Sigmoid colon (tissue), 3 donors: ENCODE measurements at regions not wholly inside any gene's neighbourhood (a gene's known extent, or its start where the extent isn't known, plus 50 kb on each side); places are given as distances from the start of the nearest gene placed in this dataset.

Source experiments
- POLR2A ChIP-seq, 2 donors: fragments of 450-650 bp; IDR thresholded peaks; one replicate each; pipeline ENCODE4 v1.6.1; 2016; ENCODE audit warnings: antibody characterized with exemption in 2 of 2, mild to moderate bottlenecking in 2 of 2, moderate library complexity in 2 of 2
- TF ChIP-seq, protein P1 (sequence below), 4 experiments: fragments of 450-650 bp in 3 of 4; fragments of 200-600 bp in 1 of 4; IDR thresholded peaks; one replicate each; pipeline ENCODE4 v1.5.1; 2016 to 2019; ENCODE audit warnings: antibody characterized with exemption in 4 of 4, mild to moderate bottlenecking in 3 of 4, moderate library complexity in 2 of 4

DNA sequence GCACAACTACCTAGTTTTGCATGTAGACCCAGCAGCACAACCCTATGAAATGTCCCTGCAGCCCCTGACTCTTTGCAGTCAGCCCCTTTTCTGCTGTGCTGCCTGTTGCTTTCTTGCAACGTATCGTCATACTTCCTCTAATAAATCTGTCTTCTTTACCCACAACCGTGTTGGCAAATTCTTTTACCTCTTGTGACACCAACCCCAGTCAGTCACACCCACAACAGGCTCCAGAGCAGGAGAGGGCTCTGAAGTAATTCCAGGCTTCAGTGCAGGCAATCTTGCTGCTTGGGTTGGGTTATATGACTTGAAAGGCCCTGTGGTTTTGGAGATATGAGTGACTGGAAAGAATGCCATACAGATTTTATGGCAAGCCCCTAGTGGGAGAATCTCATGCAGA is 79.1 kb upstream of the KCNH7 start:
- TF ChIP-seq, protein P1, sequence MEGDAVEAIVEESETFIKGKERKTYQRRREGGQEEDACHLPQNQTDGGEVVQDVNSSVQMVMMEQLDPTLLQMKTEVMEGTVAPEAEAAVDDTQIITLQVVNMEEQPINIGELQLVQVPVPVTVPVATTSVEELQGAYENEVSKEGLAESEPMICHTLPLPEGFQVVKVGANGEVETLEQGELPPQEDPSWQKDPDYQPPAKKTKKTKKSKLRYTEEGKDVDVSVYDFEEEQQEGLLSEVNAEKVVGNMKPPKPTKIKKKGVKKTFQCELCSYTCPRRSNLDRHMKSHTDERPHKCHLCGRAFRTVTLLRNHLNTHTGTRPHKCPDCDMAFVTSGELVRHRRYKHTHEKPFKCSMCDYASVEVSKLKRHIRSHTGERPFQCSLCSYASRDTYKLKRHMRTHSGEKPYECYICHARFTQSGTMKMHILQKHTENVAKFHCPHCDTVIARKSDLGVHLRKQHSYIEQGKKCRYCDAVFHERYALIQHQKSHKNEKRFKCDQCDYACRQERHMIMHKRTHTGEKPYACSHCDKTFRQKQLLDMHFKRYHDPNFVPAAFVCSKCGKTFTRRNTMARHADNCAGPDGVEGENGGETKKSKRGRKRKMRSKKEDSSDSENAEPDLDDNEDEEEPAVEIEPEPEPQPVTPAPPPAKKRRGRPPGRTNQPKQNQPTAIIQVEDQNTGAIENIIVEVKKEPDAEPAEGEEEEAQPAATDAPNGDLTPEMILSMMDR (IDR thresholded peaks at IDR 0.05), result no peak
- TF ChIP-seq POLR2A (IDR thresholded peaks at IDR 0.05), result no peak
